GM19397 (cell line): ENCODE measurements at regions not wholly inside any gene's neighbourhood (a gene's known extent, or its start where the extent isn't known, plus 50 kb on each side); places are given as distances from the start of the nearest gene placed in this dataset.
A peak's percentile ranks its signal among the peaks of the same experiment; 100 is the strongest.
"Not testable (repeated sequence)": the region's sequence is repeated elsewhere in the genome, so short reads cannot be mapped to it uniquely, and the experiment has no call there.

ENCODE experiments used
- ATAC-seq: cut with Tn5 transposase; IDR thresholded peaks from one replicate; pipeline ENCODE4 v1.9.1; 2021; ENCODE audit warnings: mild to moderate bottlenecking, moderate library complexity; ENCODE audit not compliant: unreplicated experiment

DNA sequence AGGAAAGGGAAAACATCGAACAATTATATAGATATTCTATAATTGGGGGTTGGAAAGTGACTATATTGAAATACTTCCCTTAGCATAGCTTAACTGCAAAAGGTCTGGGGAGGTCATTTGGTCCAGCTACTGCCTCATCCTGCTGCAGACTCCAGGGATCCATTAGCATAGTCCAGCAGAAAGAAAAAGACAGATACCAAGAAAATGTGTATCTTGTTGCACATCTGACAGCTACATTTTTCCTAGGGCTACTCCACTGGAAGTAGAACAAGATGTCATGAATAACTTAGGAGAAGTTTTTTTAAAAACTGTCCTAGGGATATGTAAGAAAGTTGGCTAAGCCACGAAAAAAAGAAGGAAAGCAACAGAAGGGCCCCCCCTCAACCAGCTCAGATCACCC is 92.9 kb upstream of the SLC30A5 start:
- no peak for ATAC-seq

DNA sequence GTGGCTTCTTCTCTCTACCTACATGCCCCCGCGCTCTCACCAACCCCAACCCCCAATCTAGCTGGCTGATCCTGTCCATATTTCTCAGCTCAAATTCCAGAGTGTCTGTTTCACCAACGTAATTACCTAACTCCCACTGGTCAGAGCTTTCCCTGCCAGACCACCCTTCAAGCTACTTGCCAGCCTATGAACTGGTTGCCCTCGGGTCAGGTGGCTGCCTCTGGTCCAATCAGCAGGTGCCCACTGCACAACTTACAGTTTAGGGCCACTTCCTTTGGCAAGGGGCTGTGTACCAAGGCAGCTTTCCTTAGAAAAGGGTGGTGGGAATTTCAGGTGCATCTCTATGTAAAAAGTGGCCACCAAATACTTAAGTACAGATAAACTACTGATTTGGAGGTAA is 92.2 kb upstream of the SLC30A5 start:
- ATAC-seq = no peak

DNA sequence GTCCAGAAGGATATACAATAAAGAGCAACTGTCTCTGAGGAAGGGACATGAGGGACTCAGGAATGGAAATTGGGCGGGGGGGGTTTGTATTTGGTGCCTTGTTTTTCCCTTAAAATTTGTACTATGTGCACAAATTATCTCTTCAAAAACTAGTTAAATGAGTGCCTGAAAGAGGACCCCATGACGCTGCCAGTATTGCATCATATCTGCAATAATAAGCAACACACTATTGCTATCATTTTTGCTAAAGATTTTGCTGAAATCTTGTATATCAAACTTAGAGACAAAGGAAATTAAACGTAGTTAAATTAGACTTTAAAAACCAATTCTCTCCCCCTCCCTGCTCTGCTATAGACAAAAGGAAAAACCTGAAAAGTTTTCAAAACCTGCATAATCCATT is 89.7 kb upstream of the SLC30A5 start:
- ATAC-seq = no peak

DNA sequence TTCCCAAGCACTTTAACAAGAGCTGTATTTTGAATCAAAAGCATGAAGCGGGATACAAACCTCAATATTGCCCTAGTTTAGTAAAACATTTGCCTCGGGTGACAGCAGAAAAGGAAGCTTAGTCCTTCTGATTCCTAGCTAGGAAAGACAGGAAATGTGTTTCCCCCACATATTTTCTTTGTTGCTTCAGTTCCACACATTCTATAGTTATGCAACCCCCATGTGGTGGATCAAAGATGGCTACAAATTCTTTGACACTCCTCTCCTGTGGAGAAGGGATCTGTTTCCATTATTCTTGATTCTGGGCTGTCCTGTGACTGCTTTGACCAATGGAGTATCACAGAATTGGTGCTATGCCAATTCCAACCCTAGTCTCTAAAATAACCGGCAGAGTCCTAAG is 89.1 kb upstream of the SLC30A5 start:
- no peak for ATAC-seq

- ATAC-seq = no peak
Observed at GRCh38 chr5:69006030-69006429, 87.8 kb upstream of the SLC30A5 start.

GRCh38 chr5:69007163-69007562 is 86.7 kb upstream of the SLC30A5 start:
- ATAC-seq = no peak

GRCh38 chr5:69007726-69008368 is 86.0 kb upstream of the SLC30A5 start:
- ATAC-seq = peak; percentile 92

- ATAC-seq = no peak
Observed at GRCh38 chr5:69010476-69010875, 83.3 kb upstream of the SLC30A5 start.

GRCh38 chr5:69011910-69012309 is 81.9 kb upstream of the SLC30A5 start:
- no peak for ATAC-seq

GRCh38 chr5:69013481-69013880 is 80.3 kb upstream of the SLC30A5 start:
- no peak for ATAC-seq

GRCh38 chr5:69014007-69014406 is 79.8 kb upstream of the SLC30A5 start:
- not testable (repeated sequence) for ATAC-seq

DNA sequence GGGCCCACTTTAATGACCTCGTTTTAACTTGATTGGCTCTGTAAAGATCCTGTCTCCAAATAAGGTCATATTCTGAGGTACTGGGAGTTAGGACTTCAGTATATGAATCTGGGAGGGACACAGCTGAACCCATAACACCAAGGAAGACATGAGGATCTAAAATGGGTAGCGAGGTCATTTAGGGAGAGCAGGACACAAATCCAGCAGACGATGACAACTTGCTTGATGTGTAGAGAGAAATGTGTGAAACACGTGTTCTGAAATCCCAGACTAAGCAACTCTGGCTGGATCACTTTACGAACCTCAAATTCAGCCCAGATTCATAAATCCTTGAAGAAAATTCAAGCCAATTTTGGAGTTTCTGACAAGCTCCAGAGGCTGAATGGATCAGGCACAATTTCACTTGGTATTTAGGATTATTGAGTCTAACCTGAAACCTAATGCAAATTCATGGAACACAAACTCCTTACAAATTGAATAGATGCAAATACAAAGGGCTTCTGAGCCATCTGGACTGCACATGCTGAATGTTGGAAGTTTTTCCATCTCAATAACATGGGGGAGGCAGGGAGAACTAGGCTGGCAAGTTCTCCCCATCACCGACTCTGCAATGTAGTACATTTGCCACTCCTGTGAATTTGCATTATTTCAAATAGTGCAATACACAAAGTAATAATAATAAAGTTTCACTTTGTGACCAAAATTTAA is 74.0 kb upstream of the SLC30A5 start:
- no peak for ATAC-seq

GRCh38 chr5:69024241-69024651 is 69.6 kb upstream of the SLC30A5 start:
- no peak for ATAC-seq

GRCh38 chr5:69029292-69029691 is 64.5 kb upstream of the SLC30A5 start:
- ATAC-seq = no peak

DNA sequence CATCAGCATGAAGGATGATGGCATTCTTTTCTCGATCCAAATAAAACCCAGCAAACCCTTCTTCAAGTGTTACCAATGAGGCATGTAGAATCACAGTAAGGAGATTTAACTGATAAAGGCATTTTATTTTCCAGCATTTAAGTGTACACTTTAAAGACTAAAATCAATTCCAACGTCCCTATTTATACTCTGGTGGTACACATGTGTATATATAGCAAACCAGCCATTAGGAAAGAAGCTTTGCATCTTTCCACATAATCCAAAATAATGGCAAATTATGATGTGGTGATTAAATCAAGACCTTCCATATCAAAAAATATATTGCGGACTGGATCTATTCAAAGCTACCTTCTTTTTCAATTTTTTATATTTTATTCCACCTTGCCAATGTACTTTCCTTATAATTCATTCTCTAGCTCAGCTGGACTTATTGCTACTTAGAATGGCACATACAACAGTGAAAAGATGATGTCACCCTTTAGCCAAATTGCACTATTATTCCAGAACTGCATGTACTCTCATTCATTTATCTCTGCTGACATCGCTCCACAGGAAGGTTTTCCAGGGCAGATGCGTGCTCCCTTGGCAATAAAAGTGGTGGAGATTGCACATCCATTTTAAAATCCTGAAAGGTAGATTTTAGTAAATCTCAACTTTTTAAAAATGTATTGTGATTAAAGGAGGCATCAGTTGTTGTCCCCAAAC is 63.3 kb upstream of the SLC30A5 start:
- ATAC-seq = no peak

- no peak for ATAC-seq
Observed at GRCh38 chr5:69032009-69032408, 61.8 kb upstream of the SLC30A5 start.

DNA sequence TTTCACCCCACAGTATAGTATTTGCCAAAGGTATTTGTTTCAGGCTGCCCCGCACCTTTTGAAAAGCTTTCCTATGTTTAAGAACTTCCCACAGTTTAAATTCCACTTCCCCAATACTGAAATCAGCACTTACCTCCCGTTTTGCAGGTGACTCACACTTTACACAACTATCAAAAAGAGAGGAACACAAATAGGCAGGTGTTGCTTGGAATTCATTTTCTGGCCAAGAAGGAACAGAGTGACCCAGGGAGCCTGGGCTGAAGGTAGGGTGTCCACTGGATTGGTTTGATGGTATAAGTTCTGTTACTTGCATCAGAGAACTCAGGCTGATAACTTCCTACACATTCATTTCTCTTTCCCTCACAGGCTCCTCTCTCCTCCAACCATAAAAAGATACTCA is 60.1 kb upstream of the SLC30A5 start:
- no peak for ATAC-seq

GRCh38 chr5:69034898-69035297 is 58.9 kb upstream of the SLC30A5 start:
- no peak for ATAC-seq

- no peak for ATAC-seq
Observed at GRCh38 chr5:69035665-69036064, 58.1 kb upstream of the SLC30A5 start.

DNA sequence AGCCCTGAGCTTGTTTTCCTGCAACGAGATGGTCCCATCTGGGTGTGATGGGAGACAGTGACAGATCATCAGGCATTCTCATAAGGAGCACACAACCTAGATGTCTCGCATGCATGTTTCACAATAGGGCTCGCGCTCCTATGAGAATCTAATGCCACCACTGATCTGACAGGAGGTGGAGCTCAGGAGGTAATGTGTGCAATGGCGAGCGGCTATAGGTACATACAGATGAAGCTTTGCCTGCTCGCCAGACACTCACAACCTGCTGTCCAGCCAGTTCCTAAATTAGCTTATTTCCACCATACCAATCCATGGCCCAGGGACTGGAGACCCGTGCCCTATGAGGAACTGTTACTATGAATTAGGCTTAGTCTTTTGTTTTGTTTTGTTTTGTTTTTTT is 55.3 kb upstream of the SLC30A5 start:
- no peak for ATAC-seq

DNA sequence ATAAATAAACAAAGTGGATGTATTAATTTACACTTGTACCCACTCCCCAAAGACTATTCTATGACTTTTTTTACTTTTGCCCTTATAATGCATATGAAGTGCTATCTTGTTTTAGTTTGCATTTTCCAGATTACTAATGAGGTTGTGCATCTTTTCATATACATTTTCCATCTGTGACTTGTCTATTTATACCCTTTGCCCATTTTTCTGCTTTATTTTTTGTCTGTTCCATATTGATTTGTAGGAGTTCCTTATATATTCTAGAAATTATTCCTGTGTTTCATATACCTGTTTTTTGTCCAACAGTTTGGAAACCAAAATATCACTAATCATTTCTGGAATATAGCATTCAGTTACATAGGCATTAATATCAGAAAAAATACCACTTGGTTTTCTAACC is 54.0 kb upstream of the SLC30A5 start:
- ATAC-seq = no peak

DNA sequence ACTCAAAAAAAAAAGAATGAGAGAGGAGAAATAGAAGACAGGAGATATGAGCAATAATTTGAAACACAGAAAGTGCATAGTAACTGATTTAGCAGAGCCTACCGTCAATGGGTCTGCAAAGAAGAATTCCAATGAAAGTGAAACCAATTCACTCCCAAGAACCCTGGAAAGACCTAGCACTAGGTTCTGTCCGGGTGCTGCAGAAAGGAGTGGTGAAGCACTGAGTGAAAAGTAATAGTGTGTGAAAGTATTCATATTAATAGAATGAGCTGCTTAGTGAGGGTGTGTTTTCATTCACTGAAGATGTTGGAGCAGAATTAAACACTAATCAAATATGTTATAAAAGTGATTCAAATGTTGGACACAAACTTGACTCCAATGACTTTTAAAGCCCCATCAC is 51.3 kb upstream of the SLC30A5 start:
- ATAC-seq = peak; percentile 22
